OCI-LY7 (cell line): ENCODE measurements at regions not wholly inside any gene's neighbourhood (a gene's known extent, or its start where the extent isn't known, plus 50 kb on each side); places are given as distances from the start of the nearest gene placed in this dataset.
A peak's percentile ranks its signal among the peaks of the same experiment; 100 is the strongest.

Experiments
- BruUV-seq: library from RNA; stranded (reverse); fragments of 400-500 nt; replicated peaks from 2 replicates; lab custom pipeline; 2021; lab: Mats Ljungman, UMichigan
- CTCF ChIA-PET: fragments of 300-600 bp; sonication (Branson Sonifier 250); formaldehyde crosslinking; loops from one replicate; lab custom pipeline; 2022; ENCODE audit warnings: antibody characterized with exemption; ENCODE audit not compliant: unreplicated experiment; lab: Charles Lee
- POLR2A ChIA-PET: fragments of 300-600 bp; sonication (Branson Sonifier 250); formaldehyde crosslinking; loops from one replicate; lab custom pipeline; 2022; ENCODE audit warnings: antibody characterized with exemption; lab: Charles Lee
- DNase-seq: peaks from one replicate; pipeline ENCODE4 v3.0.0-alpha.2; 2015; ENCODE audit warnings: low spot score
- H2AFZ ChIP-seq: fragments of 200-600 bp; sonication (generic), shearing (Covaris generic); 2 replicates; pipeline ENCODE4 v1.6.1; 2014; ENCODE audit warnings: mild to moderate bottlenecking, antibody characterized with exemption, low read length, moderate library complexity
- H3K27ac ChIP-seq: fragments of 200-600 bp; sonication (generic); 2 replicates; pipeline ENCODE4 v1.5.1; 2014; ENCODE audit warnings: mixed run types, low read depth, mild to moderate bottlenecking, moderate library complexity, low read length, inconsistent platforms; ENCODE audit not compliant: poor library complexity, severe bottlenecking
- H3K36me3 ChIP-seq: fragments of 200-600 bp; sonication (generic); 2 replicates; pipeline ENCODE4 v1.6.1; 2014; ENCODE audit warnings: mild to moderate bottlenecking, antibody characterized with exemption, low read length, moderate library complexity, mixed read lengths; ENCODE audit not compliant: insufficient read depth
- H3K4me1 ChIP-seq: fragments of 200-600 bp; sonication (generic); 2 replicates; pipeline ENCODE4 v1.5.1; 2014; ENCODE audit warnings: mild to moderate bottlenecking, low read length; ENCODE audit not compliant: insufficient read depth, poor library complexity, severe bottlenecking
- H3K4me2 ChIP-seq: fragments of 200-600 bp; sonication (generic); 2 replicates; pipeline ENCODE4 v1.6.1; 2014; ENCODE audit warnings: mild to moderate bottlenecking, low read length
- H3K4me3 ChIP-seq: fragments of 200-600 bp; sonication (generic); 2 replicates; pipeline ENCODE4 v1.5.1; 2014; ENCODE audit warnings: mild to moderate bottlenecking, low read depth, low read length; ENCODE audit not compliant: poor library complexity, severe bottlenecking
- H3K79me2 ChIP-seq: fragments of 200-600 bp; sonication (generic); 2 replicates; pipeline ENCODE4 v1.6.1; 2016; ENCODE audit warnings: low read depth, mild to moderate bottlenecking, low read length, moderate library complexity, mixed read lengths; ENCODE audit not compliant: insufficient read depth
- H3K9me2 ChIP-seq: fragments of 200-600 bp; sonication (generic); 2 replicates; pipeline ENCODE4 v1.6.1; 2016; ENCODE audit warnings: mild to moderate bottlenecking, low read length, mixed read lengths; ENCODE audit not compliant: insufficient read depth
- H3K9me3 ChIP-seq: fragments of 200-600 bp; sonication (generic); 2 replicates; pipeline ENCODE4 v1.6.1; 2014; ENCODE audit warnings: mild to moderate bottlenecking, mixed run types, low read length, mixed read lengths
- H4K20me1 ChIP-seq: fragments of 200-600 bp; sonication (generic); 2 replicates; pipeline ENCODE4 v1.6.1; 2014; ENCODE audit warnings: mild to moderate bottlenecking, antibody characterized with exemption, low read length, moderate library complexity, mixed read lengths; ENCODE audit not compliant: insufficient read depth
- EZH2phosphoT487 ChIP-seq: fragments of 200-600 bp; sonication (generic); IDR thresholded peaks from 2 replicates; pipeline ENCODE4 v1.6.1; 2018; ENCODE audit warnings: low read depth, borderline replicate concordance, mild to moderate bottlenecking, mixed run types, antibody characterized with exemption, low read length, moderate library complexity, mixed read lengths
- intact Hi-C: fragments of 100-400 bp; cut with micrococcal nuclease; formaldehyde crosslinking; loops from one replicate; pipeline ENCODE4 v1.10.0; 2022; ENCODE audit not compliant: unreplicated experiment
- TF ChIP-seq, protein P1 (sequence below): fragments of 200-600 bp; sonication (generic); conservative IDR thresholded peaks from 2 replicates; pipeline ENCODE4 v1.5.1; 2014; ENCODE audit warnings: mild to moderate bottlenecking, antibody characterized with exemption, low read length, moderate library complexity, mixed read lengths

DNA sequence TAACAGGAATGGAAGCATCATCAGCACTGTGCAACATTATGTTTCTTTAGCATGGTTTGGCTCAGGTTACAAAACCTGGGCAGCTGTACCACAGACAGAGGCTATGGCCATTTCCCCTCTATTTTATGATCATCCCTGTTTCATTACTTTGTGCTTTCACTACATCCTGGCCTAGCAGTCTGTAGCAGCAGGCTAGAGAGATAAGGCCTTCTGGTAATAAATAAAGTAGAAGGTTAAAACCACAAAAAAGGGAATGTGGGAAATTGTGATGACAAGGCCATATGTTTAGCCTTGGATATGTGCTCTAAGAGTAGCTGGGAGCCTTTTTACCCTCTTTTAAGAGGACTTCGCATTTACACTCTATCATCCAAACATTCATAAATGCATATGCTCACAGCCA is 266.2 kb upstream of the PHF14 start:
- POLR2A ChIA-PET: no interaction called here

DNA sequence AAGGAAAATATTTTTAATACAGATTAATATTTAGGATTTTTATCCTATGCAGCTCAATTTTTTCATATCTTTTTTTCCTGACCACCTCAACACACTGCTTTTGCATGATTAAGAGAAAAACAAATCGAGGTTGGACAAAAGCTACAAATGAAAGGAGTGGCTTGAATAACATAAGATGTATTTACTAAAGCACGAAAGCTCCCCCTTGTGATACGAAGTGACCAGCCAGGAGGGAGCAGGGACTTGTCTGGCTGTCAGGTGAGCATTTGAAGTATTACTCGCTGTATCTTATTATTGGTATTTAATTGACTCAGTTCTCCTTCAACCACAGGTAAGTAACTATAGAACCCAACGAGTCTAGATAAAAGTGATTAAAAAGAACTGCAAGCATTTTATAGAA is 265.2 kb upstream of the PHF14 start:
- peak; percentile 54 for DNase-seq

More for the DNA sequence above, 266.2 kb upstream of the PHF14 start:
- Histone ChIP-seq H3K4me3 (no peak overlapping the region), H4K20me1 (no peaks in the 10 kb centered on the region), H3K9me2 (no peaks in the 10 kb centered on the region), H3K4me1 (peaks cover 26% of the 10 kb centered on the region), H3K27ac (peak overlapping the region; percentile 73), H3K4me2 (peak overlapping the region; percentile 54), H2AFZ (peak overlapping the region; percentile 60; the same call in 1 of the 2 replicates), H3K79me2 (no peaks in the 10 kb centered on the region), H3K36me3 (no peaks in the 10 kb centered on the region), H3K9me3 (no peaks in the 10 kb centered on the region)
- CTCF ChIA-PET: no interaction called here
- BruUV-seq: no TSS peak
- intact Hi-C loops: no loop called here
- TF ChIP-seq EZH2phosphoT487: no peak
- TF ChIP-seq, protein P1, sequence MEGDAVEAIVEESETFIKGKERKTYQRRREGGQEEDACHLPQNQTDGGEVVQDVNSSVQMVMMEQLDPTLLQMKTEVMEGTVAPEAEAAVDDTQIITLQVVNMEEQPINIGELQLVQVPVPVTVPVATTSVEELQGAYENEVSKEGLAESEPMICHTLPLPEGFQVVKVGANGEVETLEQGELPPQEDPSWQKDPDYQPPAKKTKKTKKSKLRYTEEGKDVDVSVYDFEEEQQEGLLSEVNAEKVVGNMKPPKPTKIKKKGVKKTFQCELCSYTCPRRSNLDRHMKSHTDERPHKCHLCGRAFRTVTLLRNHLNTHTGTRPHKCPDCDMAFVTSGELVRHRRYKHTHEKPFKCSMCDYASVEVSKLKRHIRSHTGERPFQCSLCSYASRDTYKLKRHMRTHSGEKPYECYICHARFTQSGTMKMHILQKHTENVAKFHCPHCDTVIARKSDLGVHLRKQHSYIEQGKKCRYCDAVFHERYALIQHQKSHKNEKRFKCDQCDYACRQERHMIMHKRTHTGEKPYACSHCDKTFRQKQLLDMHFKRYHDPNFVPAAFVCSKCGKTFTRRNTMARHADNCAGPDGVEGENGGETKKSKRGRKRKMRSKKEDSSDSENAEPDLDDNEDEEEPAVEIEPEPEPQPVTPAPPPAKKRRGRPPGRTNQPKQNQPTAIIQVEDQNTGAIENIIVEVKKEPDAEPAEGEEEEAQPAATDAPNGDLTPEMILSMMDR: no peak
- peak; percentile 19 for DNase-seq

DNA sequence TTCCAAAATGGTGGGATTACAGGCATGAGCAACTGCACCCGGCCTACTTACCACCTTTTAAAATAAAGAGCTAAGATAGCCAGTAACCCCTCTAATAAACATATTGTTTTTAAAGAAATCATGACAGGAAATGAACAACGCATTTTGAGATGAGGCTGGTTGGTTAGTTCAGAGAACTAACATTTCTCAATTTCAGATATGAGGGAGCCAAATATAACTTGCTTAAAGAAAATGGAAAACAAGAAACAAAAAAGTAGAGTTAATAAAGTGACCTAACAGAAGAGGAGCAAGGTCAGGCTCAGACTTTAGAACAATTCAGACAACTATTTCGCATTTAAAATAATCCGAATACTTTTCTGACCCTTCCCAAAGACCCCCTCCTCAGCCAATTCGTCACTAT is 254.9 kb upstream of the PHF14 start:
- ChIA-PET POLR2A (interaction anchor here (0.6 kb wide), 1 partner anchor 9 kb away, joined by 3 read pairs; no protein-coding TSS in a partner anchor), CTCF (no interaction called here)
- no peak for DNase-seq
- no TSS peak for BruUV-seq
- Histone ChIP-seq H4K20me1 (no peaks in the 10 kb centered on the region), H3K27ac (no peak overlapping the region), H3K9me3 (no peaks in the 10 kb centered on the region), H3K36me3 (no peaks in the 10 kb centered on the region), H3K4me3 (no peak overlapping the region), H3K4me2 (no peak overlapping the region), H3K9me2 (no peaks in the 10 kb centered on the region), H3K4me1 (no peaks in the 10 kb centered on the region), H3K79me2 (no peaks in the 10 kb centered on the region), H2AFZ (no peak overlapping the region)
- no peak for TF ChIP-seq EZH2phosphoT487
- TF ChIP-seq, protein P1: no peak
- intact Hi-C loops: no loop called here

More for the DNA sequence above, 265.2 kb upstream of the PHF14 start:
- intact Hi-C loops: no loop called here
- CTCF ChIA-PET: no interaction called here
- no peak for TF ChIP-seq EZH2phosphoT487
- TF ChIP-seq, protein P1: peak; percentile 78
- Histone ChIP-seq H3K36me3 (no peaks in the 10 kb centered on the region), H2AFZ (no peak overlapping the region), H4K20me1 (no peaks in the 10 kb centered on the region), H3K4me1 (peaks cover 26% of the 10 kb centered on the region), H3K27ac (no peak overlapping the region), H3K79me2 (no peaks in the 10 kb centered on the region), H3K9me2 (no peaks in the 10 kb centered on the region), H3K4me2 (0 out of 2 replicates have a peak overlapping the region, but pooled peaks have one; percentile 54), H3K4me3 (no peak overlapping the region), H3K9me3 (no peaks in the 10 kb centered on the region)
- BruUV-seq: no TSS peak
- POLR2A ChIA-PET: no interaction called here
